CD4-positive, alpha-beta T cell (primary cell): ENCODE measurements at regions not wholly inside any gene's neighbourhood (a gene's known extent, or its start where the extent isn't known, plus 50 kb on each side); places are given as distances from the start of the nearest gene placed in this dataset.

Source experiments
- ATAC-seq: fragments of 200-7000 bp; cut with Tn5 transposase; one replicate; pipeline ENCODE4 v1.10.0; 2022; ENCODE audit warnings: mild to moderate bottlenecking; ENCODE audit not compliant: poor library complexity
- CTCF ChIA-PET: fragments of 350-600 bp; sonication (Branson Sonifier 250); formaldehyde crosslinking; loops from one replicate; lab custom pipeline; 2021; ENCODE audit warnings: antibody characterized with exemption, inconsistent platforms; lab: Charles Lee
- POLR2A ChIA-PET: fragments of 350-600 bp; sonication (Branson Sonifier 250); formaldehyde crosslinking; loops from one replicate; lab custom pipeline; 2021; ENCODE audit warnings: antibody characterized with exemption, inconsistent platforms; lab: Charles Lee
- DNase-seq, 14 experiments: peaks; one replicate each; pipeline ENCODE4 v3.0.0-alpha.2; 2013 to 2020; ENCODE audit warnings: mixed read lengths in 2 of 14
- H3K27ac ChIP-seq, 2 donors: one replicate each; pipeline versions ENCODE4 v1.5.1 to v1.7.0; 2013; ENCODE audit warnings: low read length in 2 of 2, low read depth in 1 of 2, mild to moderate bottlenecking in 1 of 2
- H3K27me3 ChIP-seq, 2 experiments: 1 replicate in 1 of 2; 2 replicates in 1 of 2; pipeline versions ENCODE4 v1.6.1 to v1.7.0; 2013; ENCODE audit warnings: low read length in 2 of 2, control low read depth in 1 of 2, mild to moderate bottlenecking in 1 of 2, moderate library complexity in 1 of 2; ENCODE audit not compliant: insufficient read depth in 2 of 2, control insufficient read depth in 1 of 2
- H3K36me3 ChIP-seq: one replicate; pipeline ENCODE4 v1.6.1; 2013; ENCODE audit warnings: low read length, control low read depth; ENCODE audit not compliant: insufficient read depth
- H3K4me1 ChIP-seq: one replicate; pipeline ENCODE4 v1.6.1; 2013; ENCODE audit warnings: low read length, control low read depth; ENCODE audit not compliant: insufficient read depth
- H3K4me3 ChIP-seq: one replicate; pipeline ENCODE4 v1.5.1; 2013; ENCODE audit warnings: mild to moderate bottlenecking, low read length, moderate library complexity
- H3K9me3 ChIP-seq, 2 experiments: 1 replicate in 1 of 2; 2 replicates in 1 of 2; pipeline versions ENCODE4 v1.6.1 to v1.7.0; 2013; ENCODE audit warnings: low read length in 2 of 2, mild to moderate bottlenecking in 2 of 2, control low read depth in 1 of 2, moderate library complexity in 1 of 2; ENCODE audit not compliant: control insufficient read depth in 1 of 2, insufficient read depth in 1 of 2
- H3K27ac Mint-ChIP-seq: one replicate; pipeline ENCODE4 v1.8.0; 2020; ENCODE audit warnings: mixed read lengths
- H3K27me3 Mint-ChIP-seq: one replicate; pipeline ENCODE4 v1.8.0; 2021; ENCODE audit warnings: mixed read lengths
- H3K36me3 Mint-ChIP-seq: one replicate; pipeline ENCODE4 v1.8.0; 2021; ENCODE audit warnings: low read depth, mixed read lengths
- H3K4me1 Mint-ChIP-seq: one replicate; pipeline ENCODE4 v1.8.0; 2021; ENCODE audit warnings: low read depth, mixed read lengths
- H3K4me3 Mint-ChIP-seq: one replicate; pipeline ENCODE4 v1.8.0; 2020; ENCODE audit warnings: mild to moderate bottlenecking, mixed read lengths
- H3K9me3 Mint-ChIP-seq: one replicate; pipeline ENCODE4 v1.8.0; 2020; ENCODE audit warnings: mixed read lengths
- CTCF ChIP-seq: fragments of 200-600 bp; IDR thresholded peaks from one replicate; pipeline ENCODE4 v1.8.0; 2022; ENCODE audit warnings: antibody characterized with exemption, mild to moderate bottlenecking
- intact Hi-C, 2 experiments: fragments of 100-400 bp; cut with DNase I in 1 of 2; cut with micrococcal nuclease in 1 of 2; formaldehyde crosslinking; loops; one replicate each; pipeline versions ENCODE4 v1.15.1 to v1.9.0; 2023 to 2025; cut with DNase I, micrococcal nuclease

- H3K4me1 Mint-ChIP-seq = no peaks in the 10 kb centered on the region
- H3K27ac Mint-ChIP-seq = no peak overlapping the region
- CTCF ChIA-PET = no interaction called here
- no peaks in the 10 kb centered on the region for H3K27me3 Mint-ChIP-seq
- peaks cover 0 to 4% of the 10 kb centered on the region in 2 experiments for H3K9me3 ChIP-seq
- no peak overlapping the region for H3K4me3 ChIP-seq
- ATAC-seq = no peak
- intact Hi-C loops = no loop called here
- no peak overlapping the region for H3K4me3 Mint-ChIP-seq
- H3K9me3 Mint-ChIP-seq = peaks cover 5% of the 10 kb centered on the region
- POLR2A ChIA-PET = no interaction called here
- H3K36me3 Mint-ChIP-seq = no peaks in the 10 kb centered on the region
- no peak for DNase-seq
- no peak overlapping the region for H3K27ac ChIP-seq
- no peaks in the 10 kb centered on the region for H3K27me3 ChIP-seq
- H3K4me1 ChIP-seq = no peaks in the 10 kb centered on the region
- no peak for TF ChIP-seq CTCF
- no peaks in the 10 kb centered on the region for H3K36me3 ChIP-seq
Measured at GRCh38 chr4:125538670-125539069, 223.9 kb downstream of the FAT4 start.

- CTCF ChIA-PET = no interaction called here
- Mint-ChIP-seq H3K9me3 (peaks cover 4% of the 10 kb centered on the region), H3K4me3 (no peak overlapping the region), H3K27ac (no peak overlapping the region), H3K36me3 (no peaks in the 10 kb centered on the region), H3K4me1 (no peaks in the 10 kb centered on the region), H3K27me3 (no peaks in the 10 kb centered on the region)
- ATAC-seq (no peak), DNase-seq (no peak)
- POLR2A ChIA-PET = no interaction called here
- intact Hi-C loops = no loop called here
- no peak overlapping the region for H3K27ac ChIP-seq
- TF ChIP-seq CTCF = no peak
- no peak overlapping the region for H3K4me3 ChIP-seq
- H3K4me1 ChIP-seq = no peaks in the 10 kb centered on the region
- peaks cover 0 to 4% of the 10 kb centered on the region in 2 experiments for H3K9me3 ChIP-seq
- no peaks in the 10 kb centered on the region for H3K36me3 ChIP-seq
- H3K27me3 ChIP-seq = no peaks in the 10 kb centered on the region
Measured at GRCh38 chr4:125539691-125540090, 224.9 kb downstream of the FAT4 start.

DNA sequence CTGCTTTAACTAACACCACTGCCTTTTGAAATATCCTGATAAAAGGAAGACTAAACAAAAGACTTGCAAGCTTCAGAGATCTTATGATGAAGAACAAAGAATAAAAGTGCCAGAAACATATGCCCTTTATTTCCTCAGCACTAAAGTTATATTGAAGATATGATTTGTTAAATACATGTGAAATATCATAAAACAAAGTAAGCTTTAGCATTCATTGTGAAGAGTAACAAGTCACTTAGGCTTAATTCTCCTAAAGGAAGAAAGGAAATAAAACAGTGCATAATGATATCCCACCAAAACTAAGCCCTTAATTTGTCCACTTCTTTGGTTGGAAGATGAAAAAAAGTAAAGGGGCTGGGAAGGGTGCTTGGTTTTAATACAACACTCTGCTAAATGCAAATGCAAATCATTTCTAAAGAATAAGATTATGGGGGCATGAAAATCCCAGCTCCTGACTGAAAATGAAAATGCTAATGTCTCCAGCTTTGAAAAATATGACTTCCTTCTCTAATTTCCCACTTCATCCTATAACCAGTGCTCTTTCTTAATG is 227.2 kb downstream of the FAT4 start:
- intact Hi-C loops = no loop called here
- no peak overlapping the region for H3K4me3 Mint-ChIP-seq
- H3K27ac ChIP-seq = no peak overlapping the region
- H3K27me3 Mint-ChIP-seq = no peaks in the 10 kb centered on the region
- H3K36me3 ChIP-seq = no peaks in the 10 kb centered on the region
- H3K4me3 ChIP-seq = no peak overlapping the region
- H3K9me3 Mint-ChIP-seq = peaks cover 4% of the 10 kb centered on the region
- H3K27ac Mint-ChIP-seq = no peak overlapping the region
- CTCF ChIA-PET = no interaction called here
- no peaks in the 10 kb centered on the region for H3K4me1 Mint-ChIP-seq
- no peak for TF ChIP-seq CTCF
- H3K9me3 ChIP-seq = peaks cover 0 to 10% of the 10 kb centered on the region in 2 experiments
- ATAC-seq = no peak
- DNase-seq = no peak
- H3K36me3 Mint-ChIP-seq = no peaks in the 10 kb centered on the region
- H3K27me3 ChIP-seq = no peaks in the 10 kb centered on the region
- POLR2A ChIA-PET = no interaction called here
- H3K4me1 ChIP-seq = no peaks in the 10 kb centered on the region
